Activated CD8-positive, alpha-beta T cell treated with anti-CD3 and anti-CD28 coated beads for 36 hours (primary cell): ENCODE measurements at regions not wholly inside any gene's neighbourhood (a gene's known extent, or its start where the extent isn't known, plus 50 kb on each side); places are given as distances from the start of the nearest gene placed in this dataset.

Source experiments
- ATAC-seq: fragments of 200-7000 bp; cut with Tn5 transposase; one replicate; pipeline ENCODE4 v1.10.0; 2021; ENCODE audit warnings: mild to moderate bottlenecking, moderate library complexity
- CTCF ChIA-PET: fragments of 350-600 bp; sonication (Branson Sonifier 250); formaldehyde crosslinking; loops from one replicate; lab custom pipeline; 2021; ENCODE audit warnings: antibody characterized with exemption; lab: Charles Lee
- POLR2A ChIA-PET: fragments of 350-600 bp; sonication (Branson Sonifier 250); formaldehyde crosslinking; loops from one replicate; lab custom pipeline; 2021; ENCODE audit warnings: antibody characterized with exemption; lab: Charles Lee
- DNase-seq: peaks from one replicate; pipeline ENCODE4 v3.0.0-alpha.2; 2020
- H3K27ac Mint-ChIP-seq: one replicate; pipeline ENCODE4 v1.8.0; 2021; ENCODE audit warnings: mild to moderate bottlenecking, mixed read lengths
- H3K27me3 Mint-ChIP-seq: one replicate; pipeline ENCODE4 v1.8.0; 2021; ENCODE audit warnings: mixed read lengths
- H3K36me3 Mint-ChIP-seq: one replicate; pipeline ENCODE4 v1.8.0; 2021; ENCODE audit warnings: low read depth, mixed read lengths
- H3K4me1 Mint-ChIP-seq: one replicate; pipeline ENCODE4 v1.8.0; 2021; ENCODE audit warnings: low read depth, mixed read lengths
- H3K4me3 Mint-ChIP-seq: one replicate; pipeline ENCODE4 v1.8.0; 2021; ENCODE audit warnings: mild to moderate bottlenecking, moderate library complexity, mixed read lengths
- H3K9me3 Mint-ChIP-seq: one replicate; pipeline ENCODE4 v1.8.0; 2021; ENCODE audit warnings: mixed read lengths
- CTCF ChIP-seq: fragments of 200-600 bp; IDR thresholded peaks from one replicate; pipeline ENCODE4 v1.8.0; 2022; ENCODE audit warnings: antibody characterized with exemption, mild to moderate bottlenecking
- intact Hi-C: fragments of 100-400 bp; cut with micrococcal nuclease; formaldehyde crosslinking; loops from one replicate; pipeline ENCODE4 v1.10.0; 2022

- no peak for TF ChIP-seq CTCF
- H3K9me3 Mint-ChIP-seq, result no peaks in the 10 kb centered on the region
- H3K4me1 Mint-ChIP-seq, result peaks cover 18% of the 10 kb centered on the region
- intact Hi-C loops, result no loop called here
- ATAC-seq (no peak), DNase-seq (no peak)
- no peaks in the 10 kb centered on the region for H3K27me3 Mint-ChIP-seq
- POLR2A ChIA-PET, result no interaction called here
- CTCF ChIA-PET, result no interaction called here
- H3K36me3 Mint-ChIP-seq, result no peaks in the 10 kb centered on the region
- no peak overlapping the region for H3K4me3 Mint-ChIP-seq
- H3K27ac Mint-ChIP-seq, result no peak overlapping the region
Measured at GRCh38 chr12:66744461-66744860, 65.6 kb upstream of the GRIP1 start.

GRCh38 chr12:66744956-66745383, 66.1 kb upstream of the GRIP1 start:
- no peak overlapping the region for H3K27ac Mint-ChIP-seq
- TF ChIP-seq CTCF, result no peak
- H3K4me3 Mint-ChIP-seq, result no peak overlapping the region
- POLR2A ChIA-PET, result no interaction called here
- H3K27me3 Mint-ChIP-seq, result peaks cover 2% of the 10 kb centered on the region
- intact Hi-C loops, result no loop called here
- CTCF ChIA-PET, result interaction anchor here (1.4 kb wide), 1 partner anchor 36 kb away, joined by 5 read pairs; no protein-coding TSS in a partner anchor
- peaks cover 18% of the 10 kb centered on the region for H3K4me1 Mint-ChIP-seq
- no peaks in the 10 kb centered on the region for H3K9me3 Mint-ChIP-seq
- ATAC-seq, result no peak
- DNase-seq, result no peak
- H3K36me3 Mint-ChIP-seq, result no peaks in the 10 kb centered on the region

- POLR2A ChIA-PET, result no interaction called here
Measured at GRCh38 chr12:66746489-66747201, 67.8 kb upstream of the GRIP1 start.

GRCh38 chr12:66751432-66752113, 72.7 kb upstream of the GRIP1 start:
- H3K27ac Mint-ChIP-seq, result no peak overlapping the region
- CTCF ChIA-PET, result no interaction called here
- no peak for DNase-seq
- no peaks in the 10 kb centered on the region for H3K36me3 Mint-ChIP-seq
- peaks cover 9% of the 10 kb centered on the region for H3K4me1 Mint-ChIP-seq
- no peak for ATAC-seq
- peaks cover 2% of the 10 kb centered on the region for H3K27me3 Mint-ChIP-seq
- no peak overlapping the region for H3K4me3 Mint-ChIP-seq
- POLR2A ChIA-PET, result no interaction called here
- H3K9me3 Mint-ChIP-seq, result no peaks in the 10 kb centered on the region
- intact Hi-C loops, result no loop called here
- TF ChIP-seq CTCF, result no peak

More at GRCh38 chr12:66746489-66747201, 67.8 kb upstream of the GRIP1 start:
- ATAC-seq (no peak), DNase-seq (no peak)
- Mint-ChIP-seq H3K4me1 (peaks cover 16% of the 10 kb centered on the region), H3K27me3 (peaks cover 2% of the 10 kb centered on the region), H3K27ac (no peak overlapping the region), H3K36me3 (no peaks in the 10 kb centered on the region), H3K9me3 (no peaks in the 10 kb centered on the region), H3K4me3 (no peak overlapping the region)
- intact Hi-C loops, result no loop called here
- no peak for TF ChIP-seq CTCF
- CTCF ChIA-PET, result interaction anchor here (1.4 to 2.3 kb wide), 3 partner anchors 18 to 58 kb away, joined by 3 to 6 read pairs (median 5); no protein-coding TSS in a partner anchor

- Mint-ChIP-seq H3K27ac (no peak overlapping the region), H3K36me3 (no peaks in the 10 kb centered on the region), H3K9me3 (no peaks in the 10 kb centered on the region), H3K4me3 (no peak overlapping the region), H3K4me1 (peaks cover 9% of the 10 kb centered on the region), H3K27me3 (peaks cover 2% of the 10 kb centered on the region)
- no peak for TF ChIP-seq CTCF
- ATAC-seq (no peak), DNase-seq (no peak)
- ChIA-PET POLR2A (no interaction called here), CTCF (no interaction called here)
- intact Hi-C loops, result no loop called here
Measured at GRCh38 chr12:66753810-66754209, 74.9 kb upstream of the GRIP1 start.
